ENCODE measurements at regions not wholly inside any gene's neighbourhood (a gene's known extent, or its start where the extent isn't known, plus 50 kb on each side); places are given as distances from the start of the nearest gene placed in this dataset.

DNA sequence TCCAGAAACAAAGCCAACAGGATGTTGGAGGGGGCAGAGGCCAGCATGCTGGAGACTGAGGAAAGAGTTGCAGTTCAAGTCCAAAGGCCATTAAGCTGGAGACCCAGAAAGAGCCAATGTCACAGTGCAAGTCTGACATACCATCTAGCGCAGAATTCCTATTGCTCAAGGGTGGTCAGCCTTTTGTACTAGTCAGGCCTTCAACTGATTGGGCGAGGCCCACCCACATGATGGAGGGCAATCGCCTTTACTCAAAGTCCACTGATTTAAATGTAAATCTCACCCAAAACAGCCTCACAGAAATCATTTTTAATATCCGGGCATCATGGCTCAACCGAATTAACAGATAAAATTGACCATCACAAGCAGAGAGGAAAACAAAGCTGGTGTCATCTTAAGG, 113.9 kb downstream of the RCN1 start:
- 88 to 94% methylated on average over 4 to 5 of the region's 5 CpGs for WGBS, 2 donors
- no peak overlapping the region for H3K4me3 ChIP-seq

DNA sequence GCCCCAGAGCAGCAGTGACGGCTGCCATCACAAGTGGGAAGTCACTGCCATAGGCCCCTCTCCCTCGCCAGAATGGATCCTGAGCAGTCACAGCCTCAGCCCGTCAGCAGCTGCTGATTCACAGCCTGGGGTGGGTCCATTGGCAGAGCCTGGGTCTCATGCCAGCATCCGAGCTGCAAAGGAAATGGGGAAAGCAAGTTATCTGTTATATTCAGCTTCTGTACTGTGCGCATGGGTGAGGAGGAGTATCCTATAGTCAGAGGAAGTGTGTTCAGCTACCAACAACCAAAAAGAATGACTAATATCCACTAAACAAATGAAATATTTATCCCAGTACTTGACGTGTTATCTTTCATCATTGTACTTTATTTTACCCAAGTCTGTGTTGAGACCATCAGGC, 119.7 kb downstream of the RCN1 start:
- TF ChIP-seq, protein P1, sequence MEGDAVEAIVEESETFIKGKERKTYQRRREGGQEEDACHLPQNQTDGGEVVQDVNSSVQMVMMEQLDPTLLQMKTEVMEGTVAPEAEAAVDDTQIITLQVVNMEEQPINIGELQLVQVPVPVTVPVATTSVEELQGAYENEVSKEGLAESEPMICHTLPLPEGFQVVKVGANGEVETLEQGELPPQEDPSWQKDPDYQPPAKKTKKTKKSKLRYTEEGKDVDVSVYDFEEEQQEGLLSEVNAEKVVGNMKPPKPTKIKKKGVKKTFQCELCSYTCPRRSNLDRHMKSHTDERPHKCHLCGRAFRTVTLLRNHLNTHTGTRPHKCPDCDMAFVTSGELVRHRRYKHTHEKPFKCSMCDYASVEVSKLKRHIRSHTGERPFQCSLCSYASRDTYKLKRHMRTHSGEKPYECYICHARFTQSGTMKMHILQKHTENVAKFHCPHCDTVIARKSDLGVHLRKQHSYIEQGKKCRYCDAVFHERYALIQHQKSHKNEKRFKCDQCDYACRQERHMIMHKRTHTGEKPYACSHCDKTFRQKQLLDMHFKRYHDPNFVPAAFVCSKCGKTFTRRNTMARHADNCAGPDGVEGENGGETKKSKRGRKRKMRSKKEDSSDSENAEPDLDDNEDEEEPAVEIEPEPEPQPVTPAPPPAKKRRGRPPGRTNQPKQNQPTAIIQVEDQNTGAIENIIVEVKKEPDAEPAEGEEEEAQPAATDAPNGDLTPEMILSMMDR (IDR thresholded peaks at IDR 0.05), result no peak
- TF ChIP-seq EP300 (IDR thresholded peaks at IDR 0.05) (no peak), POLR2A (IDR thresholded peaks at IDR 0.05) (no peak)
- no peak overlapping the region for H3K4me3 ChIP-seq
- no peaks in the 10 kb centered on the region for H3K9me3 ChIP-seq
- no peaks in the 10 kb centered on the region for H3K4me1 ChIP-seq
- no peak overlapping the region for H3K27ac ChIP-seq
- no peak for DNase-seq (ENCODE audit: low spot score in 2 of 2)
- 52 to 59% methylated on average over 3 to 6 of the region's 6 CpGs for WGBS, 2 donors
- no peaks in the 10 kb centered on the region for H3K36me3 ChIP-seq
- H3K27me3 ChIP-seq, result no peaks in the 10 kb centered on the region

More for the DNA sequence above, 113.9 kb downstream of the RCN1 start:
- Histone ChIP-seq H3K27me3 (no peaks in the 10 kb centered on the region), H3K9me3 (no peaks in the 10 kb centered on the region), H3K27ac (no peak overlapping the region), H3K36me3 (no peaks in the 10 kb centered on the region), H3K4me1 (no peaks in the 10 kb centered on the region)
- no peak for DNase-seq (ENCODE audit: low spot score in 2 of 2)
- TF ChIP-seq POLR2A (IDR thresholded peaks at IDR 0.05) (no peak), EP300 (IDR thresholded peaks at IDR 0.05) (no peak)
- TF ChIP-seq, protein P1 (IDR thresholded peaks at IDR 0.05), result no peak

DNA sequence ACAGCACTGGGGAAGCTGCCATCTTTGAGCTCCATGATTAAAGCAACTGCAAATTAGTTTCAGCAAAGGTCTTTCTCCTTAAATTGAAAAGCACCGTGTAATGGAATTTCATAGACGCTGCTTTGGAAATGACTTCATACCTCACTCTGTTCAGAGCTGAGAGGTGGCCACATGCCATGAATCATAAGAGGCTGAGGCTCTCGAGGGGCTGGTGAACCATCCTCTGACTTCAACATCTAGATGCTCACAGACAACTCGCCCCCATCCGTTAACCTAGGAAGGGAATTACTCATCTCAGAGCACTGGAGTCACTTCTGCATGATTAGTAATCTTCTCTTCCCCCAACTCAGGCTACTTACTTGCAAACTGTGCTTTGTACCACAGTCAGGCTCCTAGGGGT, 122.3 kb downstream of the RCN1 start:
- TF ChIP-seq POLR2A (IDR thresholded peaks at IDR 0.05) (no peak), EP300 (IDR thresholded peaks at IDR 0.05) (no peak)
- TF ChIP-seq, protein P1 (IDR thresholded peaks at IDR 0.05), result no peak
- WGBS, 2 donors, result 41 to 53% methylated on average over 5 of the region's 5 CpGs
- DNase-seq (ENCODE audit: low spot score in 2 of 2), result no peak
- no peak overlapping the region for H3K27ac ChIP-seq
- H3K4me1 ChIP-seq, result no peaks in the 10 kb centered on the region
- H3K4me3 ChIP-seq, result no peak overlapping the region
- no peaks in the 10 kb centered on the region for H3K27me3 ChIP-seq
- H3K9me3 ChIP-seq, result no peaks in the 10 kb centered on the region
- H3K36me3 ChIP-seq, result no peaks in the 10 kb centered on the region

DNA sequence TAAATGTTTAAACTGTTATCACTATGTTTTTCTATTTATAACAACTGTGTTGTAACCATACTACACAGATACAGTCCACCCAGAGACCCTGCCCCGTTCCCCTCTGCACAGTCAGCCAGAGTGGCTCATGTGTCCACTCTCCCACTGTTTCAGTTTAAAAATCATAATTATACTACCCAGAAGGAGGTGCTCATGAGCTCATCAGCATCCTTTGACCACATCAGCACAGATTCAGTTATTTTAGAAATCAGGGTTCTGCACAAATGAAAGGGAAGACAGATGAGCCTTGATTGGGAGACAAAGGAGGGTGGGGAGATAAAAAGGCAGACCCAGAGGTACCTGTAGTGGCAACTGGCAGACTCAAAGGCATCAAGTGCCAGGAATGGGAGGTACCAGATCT, 124.3 kb downstream of the RCN1 start:
- TF ChIP-seq, protein P1 (IDR thresholded peaks at IDR 0.05), result no peak
- no peak for TF ChIP-seq POLR2A (IDR thresholded peaks at IDR 0.05)
- 74 to 82% methylated on average over 1 of the region's 1 CpG for WGBS, 2 donors
- no peak overlapping the region for H3K4me3 ChIP-seq
- no peak overlapping the region for H3K27ac ChIP-seq
- H3K4me1 ChIP-seq, result no peaks in the 10 kb centered on the region
- H3K9me3 ChIP-seq, result no peaks in the 10 kb centered on the region
- H3K27me3 ChIP-seq, result no peaks in the 10 kb centered on the region
- DNase-seq (ENCODE audit: low spot score in 2 of 2), result no peak
- H3K36me3 ChIP-seq, result no peaks in the 10 kb centered on the region

DNA sequence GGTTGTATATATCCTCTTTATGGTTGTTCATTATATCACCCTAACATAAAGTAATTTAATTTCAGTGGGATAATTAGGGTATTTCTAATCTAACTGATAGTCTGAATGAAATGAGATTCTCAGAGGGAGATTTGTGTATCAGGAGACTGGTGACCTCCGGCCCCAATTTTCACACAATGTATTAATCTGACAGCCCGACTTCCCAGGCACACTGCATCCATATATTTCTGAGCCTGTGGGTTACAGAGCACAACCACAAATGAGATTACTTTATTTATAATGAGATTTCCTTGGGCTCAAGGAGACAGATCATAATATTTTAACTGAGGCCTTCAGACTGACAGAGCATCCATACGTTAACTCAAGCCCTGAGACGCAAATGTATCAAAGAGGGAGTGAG, 125.9 kb downstream of the RCN1 start:
- Histone ChIP-seq H3K27me3 (no peaks in the 10 kb centered on the region), H3K27ac (no peak overlapping the region), H3K36me3 (no peaks in the 10 kb centered on the region), H3K4me3 (no peak overlapping the region), H3K9me3 (no peaks in the 10 kb centered on the region), H3K4me1 (no peaks in the 10 kb centered on the region)
- 81% methylated on average over 4 of the region's 4 CpGs for WGBS, 2 donors
- no peak for DNase-seq (ENCODE audit: low spot score in 2 of 2)
- no peak for TF ChIP-seq POLR2A (IDR thresholded peaks at IDR 0.05)
- TF ChIP-seq EP300 (IDR thresholded peaks at IDR 0.05), result no peak
- TF ChIP-seq, protein P1 (IDR thresholded peaks at IDR 0.05), result no peak

Data from tibial nerve (tissue), 4 donors.